Astrocyte (in vitro differentiated cells and primary cell): ENCODE measurements at regions not wholly inside any gene's neighbourhood (a gene's known extent, or its start where the extent isn't known, plus 50 kb on each side); places are given as distances from the start of the nearest gene placed in this dataset.

Experiments
- DNase-seq: peaks from one replicate; pipeline ENCODE4 v3.0.0-alpha.2; 2010; ENCODE audit warnings: low read depth
- FAIRE-seq: peaks from 2 replicates; lab custom pipeline; 2011; peaks lifted over from hg19 to GRCh38; lab: Jason Lieb, UNC
- H2AFZ ChIP-seq: 2 replicates; pipeline ENCODE4 v1.6.0; 2012; ENCODE audit warnings: low read depth, low read length, inconsistent platforms
- H3K27ac ChIP-seq: 2 replicates; pipeline ENCODE4 v1.5.1; 2011; ENCODE audit warnings: low read depth, low read length, inconsistent platforms
- H3K27me3 ChIP-seq: 2 replicates; pipeline ENCODE4 v1.6.0; 2011; ENCODE audit warnings: low read length, inconsistent platforms; ENCODE audit not compliant: insufficient read depth
- H3K36me3 ChIP-seq: 2 replicates; pipeline ENCODE4 v1.5.1; 2011; ENCODE audit warnings: low read length, inconsistent platforms; ENCODE audit not compliant: insufficient read depth
- H3K4me1 ChIP-seq: 2 replicates; pipeline ENCODE4 v1.5.1; 2011; ENCODE audit warnings: low read length, inconsistent platforms; ENCODE audit not compliant: insufficient read depth
- H3K4me2 ChIP-seq: 2 replicates; pipeline ENCODE4 v1.6.0; 2012; ENCODE audit warnings: low read length, inconsistent platforms
- H3K4me3 ChIP-seq: 2 replicates; pipeline ENCODE4 v1.5.1; 2011; ENCODE audit warnings: low read depth, mild to moderate bottlenecking, low read length, inconsistent platforms; ENCODE audit not compliant: insufficient read depth
- H3K79me2 ChIP-seq: 2 replicates; pipeline ENCODE4 v1.6.0; 2012; ENCODE audit warnings: mild to moderate bottlenecking, low read length, inconsistent platforms; ENCODE audit not compliant: insufficient read depth
- H3K9ac ChIP-seq: 2 replicates; pipeline ENCODE4 v1.6.0; 2012; ENCODE audit warnings: mild to moderate bottlenecking, low read length, inconsistent platforms
- H3K9me3 ChIP-seq: 2 replicates; pipeline ENCODE4 v1.5.1; 2012; ENCODE audit warnings: low read depth, mild to moderate bottlenecking, low read length, inconsistent platforms; ENCODE audit not compliant: insufficient read depth
- H4K20me1 ChIP-seq: 2 replicates; pipeline ENCODE4 v1.6.0; 2012; ENCODE audit warnings: low read length, inconsistent platforms; ENCODE audit not compliant: insufficient read depth
- H3K27ac Mint-ChIP-seq: one replicate; pipeline ENCODE4 v1.8.0; 2021; ENCODE audit warnings: mild to moderate bottlenecking, mixed read lengths; ENCODE audit not compliant: unreplicated experiment
- H3K27me3 Mint-ChIP-seq: one replicate; pipeline ENCODE4 v1.8.0; 2021; ENCODE audit warnings: low read depth, mixed read lengths; ENCODE audit not compliant: unreplicated experiment
- H3K36me3 Mint-ChIP-seq: one replicate; pipeline ENCODE4 v1.8.0; 2021; ENCODE audit warnings: low read depth, mixed read lengths; ENCODE audit not compliant: unreplicated experiment
- H3K4me1 Mint-ChIP-seq: one replicate; pipeline ENCODE4 v1.8.0; 2021; ENCODE audit warnings: low read depth, mixed read lengths; ENCODE audit not compliant: unreplicated experiment
- H3K4me3 Mint-ChIP-seq: one replicate; pipeline ENCODE4 v1.8.0; 2021; ENCODE audit warnings: mild to moderate bottlenecking, moderate library complexity, mixed read lengths; ENCODE audit not compliant: unreplicated experiment
- H3K9me3 Mint-ChIP-seq: one replicate; pipeline ENCODE4 v1.8.0; 2021; ENCODE audit warnings: mild to moderate bottlenecking, mixed read lengths; ENCODE audit not compliant: unreplicated experiment
- CTCF ChIP-seq: IDR thresholded peaks from 2 replicates; pipeline ENCODE4 v1.5.1; 2011; ENCODE audit warnings: low read depth, mild to moderate bottlenecking, inconsistent platforms, low read length, moderate library complexity; ENCODE audit not compliant: insufficient read depth
- EZH2 ChIP-seq: IDR thresholded peaks from 2 replicates; pipeline ENCODE4 v1.6.1; 2012; ENCODE audit warnings: mild to moderate bottlenecking, low read length, inconsistent platforms; ENCODE audit not compliant: insufficient read depth

- Histone ChIP-seq H3K4me1 (peaks cover 5% of the 10 kb centered on the region), H2AFZ (no peak overlapping the region), H4K20me1 (no peaks in the 10 kb centered on the region), H3K27ac (no peak overlapping the region), H3K9ac (no peak overlapping the region), H3K9me3 (no peaks in the 10 kb centered on the region), H3K79me2 (no peaks in the 10 kb centered on the region), H3K36me3 (no peaks in the 10 kb centered on the region), H3K4me3 (no peak overlapping the region), H3K4me2 (no peak overlapping the region), H3K27me3 (no peaks in the 10 kb centered on the region)
- Mint-ChIP-seq H3K4me1 (peaks cover 10% of the 10 kb centered on the region), H3K27me3 (peaks cover 2% of the 10 kb centered on the region), H3K27ac (no peak overlapping the region), H3K4me3 (no peak overlapping the region), H3K36me3 (no peaks in the 10 kb centered on the region), H3K9me3 (peaks cover under 1% of the 10 kb centered on the region)
- TF ChIP-seq EZH2, result no peak
- TF ChIP-seq CTCF, result no peak
- DNase-seq, result no peak
- FAIRE-seq, result no peak
Observed at GRCh38 chr2:234406085-234406484, 90.8 kb downstream of the ARL4C start.

GRCh38 chr2:234405462-234405861 is 91.4 kb downstream of the ARL4C start:
- H2AFZ ChIP-seq, result no peak overlapping the region
- H3K9ac ChIP-seq, result no peak overlapping the region
- no peaks in the 10 kb centered on the region for H3K36me3 Mint-ChIP-seq
- H3K9me3 Mint-ChIP-seq, result peaks cover 5% of the 10 kb centered on the region
- TF ChIP-seq CTCF, result no peak
- TF ChIP-seq EZH2, result no peak
- no peak overlapping the region for H3K4me3 ChIP-seq
- peaks cover 4% of the 10 kb centered on the region for H3K4me1 Mint-ChIP-seq
- no peak overlapping the region for H3K4me3 Mint-ChIP-seq
- no peaks in the 10 kb centered on the region for H3K27me3 ChIP-seq
- no peaks in the 10 kb centered on the region for H3K79me2 ChIP-seq
- H3K27ac ChIP-seq, result no peak overlapping the region
- peaks cover 2% of the 10 kb centered on the region for H3K4me1 ChIP-seq
- no peak for DNase-seq
- FAIRE-seq, result no peak
- H3K27ac Mint-ChIP-seq, result no peak overlapping the region
- peaks cover 2% of the 10 kb centered on the region for H3K27me3 Mint-ChIP-seq
- no peaks in the 10 kb centered on the region for H4K20me1 ChIP-seq
- H3K9me3 ChIP-seq, result no peaks in the 10 kb centered on the region
- H3K36me3 ChIP-seq, result no peaks in the 10 kb centered on the region
- H3K4me2 ChIP-seq, result no peak overlapping the region

GRCh38 chr2:234404957-234405356 is 91.9 kb downstream of the ARL4C start:
- Histone ChIP-seq H4K20me1 (no peaks in the 10 kb centered on the region), H3K4me3 (no peak overlapping the region), H3K79me2 (no peaks in the 10 kb centered on the region), H3K36me3 (no peaks in the 10 kb centered on the region), H3K4me2 (no peak overlapping the region), H2AFZ (no peak overlapping the region), H3K9ac (no peak overlapping the region), H3K9me3 (no peaks in the 10 kb centered on the region), H3K4me1 (no peaks in the 10 kb centered on the region), H3K27ac (no peak overlapping the region), H3K27me3 (no peaks in the 10 kb centered on the region)
- Mint-ChIP-seq H3K4me1 (no peaks in the 10 kb centered on the region), H3K27me3 (peaks cover 2% of the 10 kb centered on the region), H3K9me3 (peaks cover 5% of the 10 kb centered on the region), H3K27ac (no peak overlapping the region), H3K36me3 (no peaks in the 10 kb centered on the region), H3K4me3 (no peak overlapping the region)
- DNase-seq, result no peak
- FAIRE-seq, result no peak
- no peak for TF ChIP-seq EZH2
- TF ChIP-seq CTCF, result no peak
